Stimulated activated CD4-positive, alpha-beta T cell treated with anti-CD3 and anti-CD28 coated beads, Interleukin-15, amount 100 ng/mL, for 1 hour (primary cell): ENCODE measurements at regions not wholly inside any gene's neighbourhood (a gene's known extent, or its start where the extent isn't known, plus 50 kb on each side); places are given as distances from the start of the nearest gene placed in this dataset.
"Not testable (repeated sequence)": the region's sequence is repeated elsewhere in the genome, so short reads cannot be mapped to it uniquely, and the experiment has no call there.

Experiments
- DNase-seq, 2 donors: peaks; one replicate each; pipeline ENCODE4 v3.0.0-alpha.2; 2020; ENCODE audit warnings: low read depth in 1 of 2, low spot score in 1 of 2

- no peak for DNase-seq
These were observed 79.5 kb downstream of the FAM161A start for GRCh38 chr2:61774351-61774750.

GRCh38 chr2:61771904-61772845 lies 81.7 kb downstream of the FAM161A start:
- DNase-seq = no peak

GRCh38 chr2:61770746-61771145 lies 83.1 kb downstream of the FAM161A start:
- DNase-seq = no peak

GRCh38 chr2:61770298-61770697 lies 83.6 kb downstream of the FAM161A start:
- no peak for DNase-seq

GRCh38 chr2:61769093-61769675 lies 84.7 kb downstream of the FAM161A start:
- DNase-seq = no peak

GRCh38 chr2:61764035-61764800 lies 89.6 kb downstream of the FAM161A start:
- peak; percentile 92 to 94 for DNase-seq

- DNase-seq = no peak
These were observed 90.2 kb downstream of the FAM161A start for GRCh38 chr2:61763605-61764034.

- DNase-seq = no peak
These were observed 91.6 kb downstream of the FAM161A start for GRCh38 chr2:61762292-61762691.

- no peak for DNase-seq
These were observed 94.1 kb downstream of the FAM161A start for GRCh38 chr2:61759718-61760117.

- DNase-seq = no peak
These were observed 94.9 kb downstream of the FAM161A start for GRCh38 chr2:61759005-61759404.

GRCh38 chr2:61758159-61758558 lies 95.7 kb downstream of the FAM161A start:
- no peak for DNase-seq

- DNase-seq = no peak
These were observed 100.3 kb downstream of the FAM161A start for GRCh38 chr2:61753512-61753911.

GRCh38 chr2:61750624-61751023 lies 103.2 kb downstream of the FAM161A start:
- DNase-seq = no peak

- no peak for DNase-seq
These were observed 110.9 kb downstream of the FAM161A start for GRCh38 chr2:61742955-61743354.

- no peak for DNase-seq
These were observed 116.0 kb downstream of the FAM161A start for GRCh38 chr2:61737841-61738240.

GRCh38 chr2:61736953-61737352 lies 116.9 kb downstream of the FAM161A start:
- no peak for DNase-seq

- no peak for DNase-seq
These were observed 120.3 kb downstream of the FAM161A start for GRCh38 chr2:61733563-61733962.

GRCh38 chr2:61732787-61733186 lies 121.1 kb downstream of the FAM161A start:
- no peak for DNase-seq

- DNase-seq = no peak
These were observed 126.1 kb downstream of the FAM161A start for GRCh38 chr2:61727746-61728145.

GRCh38 chr2:61726456-61727209 lies 127.2 kb downstream of the FAM161A start:
- no peak for DNase-seq

GRCh38 chr2:61723364-61723763 lies 130.5 kb downstream of the FAM161A start:
- DNase-seq = not testable (repeated sequence)
